Parathyroid adenoma (tissue), 2 donors: ENCODE measurements at regions not wholly inside any gene's neighbourhood (a gene's known extent, or its start where the extent isn't known, plus 50 kb on each side); places are given as distances from the start of the nearest gene placed in this dataset.

ENCODE experiments used
- H2AFZ ChIP-seq: fragments of 300-600 bp; sonication (generic); one replicate; pipeline ENCODE4 v1.7.0; 2017; ENCODE audit warnings: antibody characterized with exemption, mild to moderate bottlenecking
- H3K27ac ChIP-seq: fragments of 300-600 bp; sonication (generic); one replicate; pipeline ENCODE4 v1.7.0; 2017
- H3K27me3 ChIP-seq: fragments of 300-600 bp; sonication (generic); one replicate; pipeline ENCODE4 v1.7.0; 2017; ENCODE audit warnings: low read length; ENCODE audit not compliant: control insufficient read depth, insufficient read depth
- H3K36me3 ChIP-seq: fragments of 300-600 bp; sonication (generic); one replicate; pipeline ENCODE4 v1.7.0; 2017; ENCODE audit warnings: low read length; ENCODE audit not compliant: control insufficient read depth, insufficient read depth
- H3K4me1 ChIP-seq: fragments of 300-600 bp; sonication (generic); one replicate; pipeline ENCODE4 v1.7.0; 2017; ENCODE audit warnings: control low read depth
- H3K4me2 ChIP-seq: fragments of 300-600 bp; sonication (generic); one replicate; pipeline ENCODE4 v1.7.0; 2017; ENCODE audit warnings: low read length
- H3K4me3 ChIP-seq: fragments of 300-600 bp; sonication (generic); one replicate; pipeline ENCODE4 v1.7.0; 2017; ENCODE audit warnings: low read depth, low read length
- H3K79me2 ChIP-seq: fragments of 300-600 bp; sonication (generic); one replicate; pipeline ENCODE4 v1.7.0; 2017; ENCODE audit warnings: control low read depth
- H3K9ac ChIP-seq: fragments of 300-600 bp; sonication (generic); one replicate; pipeline ENCODE4 v1.7.0; 2017; ENCODE audit warnings: mild to moderate bottlenecking
- H3K9me3 ChIP-seq: fragments of 300-600 bp; sonication (generic); one replicate; pipeline ENCODE4 v1.7.0; 2017; ENCODE audit warnings: low read length; ENCODE audit not compliant: control insufficient read depth
- CTCF ChIP-seq: fragments of 300-600 bp; sonication (generic); IDR thresholded peaks from one replicate; pipeline ENCODE4 v1.7.0; 2017; ENCODE audit warnings: antibody characterized with exemption, mild to moderate bottlenecking
- donor health status: primary hyperparathyroidism.

- H2AFZ ChIP-seq = no peak overlapping the region
- H3K9ac ChIP-seq = no peak overlapping the region
- no peaks in the 10 kb centered on the region for H3K36me3 ChIP-seq
- no peak overlapping the region for H3K4me2 ChIP-seq
- H3K27me3 ChIP-seq = no peaks in the 10 kb centered on the region
- H3K27ac ChIP-seq = no peak overlapping the region
- H3K79me2 ChIP-seq = no peaks in the 10 kb centered on the region
- no peak for TF ChIP-seq CTCF
- no peaks in the 10 kb centered on the region for H3K4me1 ChIP-seq
- no peaks in the 10 kb centered on the region for H3K9me3 ChIP-seq
- H3K4me3 ChIP-seq = no peak overlapping the region
These were observed 232.0 kb upstream of the ANKRD55 start for GRCh38 chr5:56464935-56465768.

- no peaks in the 10 kb centered on the region for H3K27me3 ChIP-seq
- H3K4me1 ChIP-seq = no peaks in the 10 kb centered on the region
- no peak overlapping the region for H3K4me2 ChIP-seq
- no peaks in the 10 kb centered on the region for H3K79me2 ChIP-seq
- TF ChIP-seq CTCF = no peak
- H3K9ac ChIP-seq = no peak overlapping the region
- H3K36me3 ChIP-seq = no peaks in the 10 kb centered on the region
- H2AFZ ChIP-seq = no peak overlapping the region
- no peaks in the 10 kb centered on the region for H3K9me3 ChIP-seq
- H3K4me3 ChIP-seq = no peak overlapping the region
- no peak overlapping the region for H3K27ac ChIP-seq
These were observed 230.9 kb upstream of the ANKRD55 start for GRCh38 chr5:56463944-56464571.

- H2AFZ ChIP-seq = no peak overlapping the region
- H3K79me2 ChIP-seq = no peaks in the 10 kb centered on the region
- no peak overlapping the region for H3K9ac ChIP-seq
- no peaks in the 10 kb centered on the region for H3K9me3 ChIP-seq
- H3K27ac ChIP-seq = no peak overlapping the region
- no peaks in the 10 kb centered on the region for H3K36me3 ChIP-seq
- TF ChIP-seq CTCF = no peak
- peaks cover 9% of the 10 kb centered on the region for H3K4me1 ChIP-seq
- no peak overlapping the region for H3K4me2 ChIP-seq
- H3K27me3 ChIP-seq = no peaks in the 10 kb centered on the region
- no peak overlapping the region for H3K4me3 ChIP-seq
These were observed 228.5 kb upstream of the ANKRD55 start for GRCh38 chr5:56461584-56461983.

GRCh38 chr5:56460681-56461191 lies 227.6 kb upstream of the ANKRD55 start:
- no peak for TF ChIP-seq CTCF

More at GRCh38 chr5:56460681-56461191, 227.6 kb upstream of the ANKRD55 start:
- no peaks in the 10 kb centered on the region for H3K9me3 ChIP-seq
- no peaks in the 10 kb centered on the region for H3K27me3 ChIP-seq
- H3K27ac ChIP-seq = no peak overlapping the region
- peak overlapping the region; percentile 13 for H2AFZ ChIP-seq
- H3K4me2 ChIP-seq = no peak overlapping the region
- H3K4me3 ChIP-seq = no peak overlapping the region
- no peaks in the 10 kb centered on the region for H3K79me2 ChIP-seq
- no peak overlapping the region for H3K9ac ChIP-seq
- H3K36me3 ChIP-seq = no peaks in the 10 kb centered on the region
- peaks cover 9% of the 10 kb centered on the region for H3K4me1 ChIP-seq
